ENCODE measurements at regions not wholly inside any gene's neighbourhood (a gene's known extent, or its start where the extent isn't known, plus 50 kb on each side); places are given as distances from the start of the nearest gene placed in this dataset.

DNA sequence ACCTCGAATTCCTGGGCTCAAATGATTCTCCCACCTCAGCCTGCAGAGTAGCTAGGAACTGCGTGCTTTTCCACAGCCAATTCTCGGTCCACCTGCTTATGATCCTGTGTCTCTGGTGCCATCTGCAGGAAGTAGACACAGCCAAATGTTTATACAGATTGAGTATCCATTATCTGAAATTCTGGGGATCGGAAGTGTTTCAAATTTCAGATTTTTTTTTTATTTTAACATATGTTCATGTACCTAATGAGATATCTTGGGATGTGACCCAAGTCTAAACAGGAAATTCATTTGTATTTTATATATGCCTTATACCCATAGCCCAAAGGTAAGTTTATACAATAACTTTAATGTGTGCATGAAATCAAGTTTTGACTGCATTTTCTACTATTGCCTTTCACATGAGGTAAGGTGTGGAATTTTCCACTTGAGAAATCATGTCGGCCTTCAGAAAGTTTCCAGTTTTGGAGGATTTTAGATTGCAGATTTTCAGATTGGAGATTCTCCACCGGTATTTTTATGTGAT is 89.5 kb downstream of the ESM1 start:
- TF ChIP-seq POLR2A (IDR thresholded peaks at IDR 0.05; ENCODE audit: low read depth) (no peak), CTCF (IDR thresholded peaks at IDR 0.05) (peak; percentile 42 to 46 (median 43))

Data from esophagus muscularis mucosa (tissue), 3 donors.